GM19467 (cell line): ENCODE measurements at regions not wholly inside any gene's neighbourhood (a gene's known extent, or its start where the extent isn't known, plus 50 kb on each side); places are given as distances from the start of the nearest gene placed in this dataset.

Source experiments
- ATAC-seq: cut with Tn5 transposase; IDR thresholded peaks from one replicate; pipeline ENCODE4 v1.9.1; 2021; ENCODE audit warnings: mild to moderate bottlenecking, moderate library complexity; ENCODE audit not compliant: unreplicated experiment

GRCh38 chr9:118991366-118992285 lies 377.6 kb downstream of the BRINP1 start:
- no peak for ATAC-seq

- ATAC-seq, result no peak
These were observed 376.1 kb downstream of the BRINP1 start for GRCh38 chr9:118992813-118993794.

- no peak for ATAC-seq
These were observed 375.3 kb downstream of the BRINP1 start for GRCh38 chr9:118993965-118994364.

- ATAC-seq, result no peak
These were observed 366.7 kb downstream of the BRINP1 start for GRCh38 chr9:119002491-119002890.

GRCh38 chr9:119003201-119003611 lies 366.0 kb downstream of the BRINP1 start:
- no peak for ATAC-seq

GRCh38 chr9:119003882-119004617 lies 365.2 kb downstream of the BRINP1 start:
- ATAC-seq, result no peak

- ATAC-seq, result no peak
These were observed 364.6 kb downstream of the BRINP1 start for GRCh38 chr9:119004618-119004990.

- ATAC-seq, result no peak
These were observed 364.1 kb downstream of the BRINP1 start for GRCh38 chr9:119005162-119005561.

- ATAC-seq, result no peak
These were observed 360.0 kb downstream of the BRINP1 start for GRCh38 chr9:119009249-119009648.

- ATAC-seq, result no peak
These were observed 349.0 kb downstream of the BRINP1 start for GRCh38 chr9:119020284-119020683.

- no peak for ATAC-seq
These were observed 348.4 kb downstream of the BRINP1 start for GRCh38 chr9:119020730-119021333.

GRCh38 chr9:119026120-119026519 lies 343.1 kb downstream of the BRINP1 start:
- no peak for ATAC-seq

GRCh38 chr9:119027901-119028699 lies 341.1 kb downstream of the BRINP1 start:
- no peak for ATAC-seq

GRCh38 chr9:119029886-119030285 lies 339.3 kb downstream of the BRINP1 start:
- no peak for ATAC-seq

- no peak for ATAC-seq
These were observed 335.6 kb downstream of the BRINP1 start for GRCh38 chr9:119033596-119033995.

GRCh38 chr9:119036969-119037368 lies 332.3 kb downstream of the BRINP1 start:
- no peak for ATAC-seq

GRCh38 chr9:119043996-119044395 lies 325.2 kb downstream of the BRINP1 start:
- no peak for ATAC-seq

GRCh38 chr9:119044806-119045205 lies 324.4 kb downstream of the BRINP1 start:
- ATAC-seq, result no peak

- ATAC-seq, result no peak
These were observed 321.5 kb downstream of the BRINP1 start for GRCh38 chr9:119047513-119048307.
